ENCODE measurements at regions not wholly inside any gene's neighbourhood (a gene's known extent, or its start where the extent isn't known, plus 50 kb on each side); places are given as distances from the start of the nearest gene placed in this dataset.

GRCh38 chr2:177332992-177333388 is 59.6 kb upstream of the AGPS start:
- no peak overlapping the region for H3K4me3 ChIP-seq (replicated peaks; ENCODE audit: low read depth, low read length)
- no peaks in the 10 kb centered on the region for H3K27me3 ChIP-seq (replicated peaks; ENCODE audit: control insufficient read depth, insufficient read depth, low read length)
- DNase-seq (ENCODE audit: extremely low read depth, insufficient read length): no peak
- no peak for TF ChIP-seq CTCF (IDR thresholded peaks at IDR 0.05; ENCODE audit: insufficient read depth, low read length, poor library complexity, severe bottlenecking)
- no peaks in the 10 kb centered on the region for H3K36me3 ChIP-seq (ENCODE audit: control insufficient read depth, insufficient read depth, low read length)

GRCh38 chr2:177334940-177335543 is 57.5 kb upstream of the AGPS start:
- TF ChIP-seq CTCF (IDR thresholded peaks at IDR 0.05; ENCODE audit: insufficient read depth, low read length, poor library complexity, severe bottlenecking): peak; percentile 83
- DNase-seq (ENCODE audit: extremely low read depth, insufficient read length): peak; percentile 12
- H3K36me3 ChIP-seq (ENCODE audit: control insufficient read depth, insufficient read depth, low read length): no peaks in the 10 kb centered on the region

GRCh38 chr2:177335917-177336450 is 56.6 kb upstream of the AGPS start:
- no peak overlapping the region for H3K4me3 ChIP-seq (replicated peaks; ENCODE audit: low read depth, low read length)
- no peak for DNase-seq (ENCODE audit: extremely low read depth, insufficient read length)
- H3K36me3 ChIP-seq (ENCODE audit: control insufficient read depth, insufficient read depth, low read length): no peaks in the 10 kb centered on the region
- TF ChIP-seq CTCF (IDR thresholded peaks at IDR 0.05; ENCODE audit: insufficient read depth, low read length, poor library complexity, severe bottlenecking): no peak
- H3K27me3 ChIP-seq (replicated peaks; ENCODE audit: control insufficient read depth, insufficient read depth, low read length): no peaks in the 10 kb centered on the region

More at GRCh38 chr2:177334940-177335543, 57.5 kb upstream of the AGPS start:
- H3K4me3 ChIP-seq (replicated peaks; ENCODE audit: low read depth, low read length): no peak overlapping the region
- H3K27me3 ChIP-seq (replicated peaks; ENCODE audit: control insufficient read depth, insufficient read depth, low read length): no peaks in the 10 kb centered on the region

GRCh38 chr2:177338177-177338721 is 54.3 kb upstream of the AGPS start:
- Histone ChIP-seq H3K36me3 (ENCODE audit: control insufficient read depth, insufficient read depth, low read length) (no peaks in the 10 kb centered on the region), H3K4me3 (replicated peaks; ENCODE audit: low read depth, low read length) (no peak overlapping the region), H3K27me3 (replicated peaks; ENCODE audit: control insufficient read depth, insufficient read depth, low read length) (no peaks in the 10 kb centered on the region)
- no peak for DNase-seq (ENCODE audit: extremely low read depth, insufficient read length)
- TF ChIP-seq CTCF (IDR thresholded peaks at IDR 0.05; ENCODE audit: insufficient read depth, low read length, poor library complexity, severe bottlenecking): no peak

GRCh38 chr2:177340158-177340557 is 52.4 kb upstream of the AGPS start:
- Histone ChIP-seq H3K4me3 (replicated peaks; ENCODE audit: low read depth, low read length) (no peak overlapping the region), H3K36me3 (ENCODE audit: control insufficient read depth, insufficient read depth, low read length) (no peaks in the 10 kb centered on the region), H3K27me3 (replicated peaks; ENCODE audit: control insufficient read depth, insufficient read depth, low read length) (no peaks in the 10 kb centered on the region)
- no peak for TF ChIP-seq CTCF (IDR thresholded peaks at IDR 0.05; ENCODE audit: insufficient read depth, low read length, poor library complexity, severe bottlenecking)
- DNase-seq (ENCODE audit: extremely low read depth, insufficient read length): no peak
